ENCODE measurements at regions not wholly inside any gene's neighbourhood (a gene's known extent, or its start where the extent isn't known, plus 50 kb on each side); places are given as distances from the start of the nearest gene placed in this dataset.

- Histone ChIP-seq H3K27ac (no peak overlapping the region), H3K9me3 (no peaks in the 10 kb centered on the region), H3K36me3 (no peaks in the 10 kb centered on the region), H3K4me3 (no peak overlapping the region), H3K27me3 (no peaks in the 10 kb centered on the region), H3K4me1 (no peaks in the 10 kb centered on the region)
- intact Hi-C loops (cut with DNase I): no loop called here
- TF ChIP-seq POLR2AphosphoS5 (IDR thresholded peaks at IDR 0.05; ENCODE audit: insufficient read depth in 1 of 2, low read depth in 1 of 2) (no peak), CTCF (IDR thresholded peaks at IDR 0.05) (no peak)
- DNase-seq (ENCODE audit: extremely low spot score in 2 of 2): no peak
Observed at GRCh38 chr1:199756066-199756465, 271.4 kb upstream of the NR5A2 start.

DNA sequence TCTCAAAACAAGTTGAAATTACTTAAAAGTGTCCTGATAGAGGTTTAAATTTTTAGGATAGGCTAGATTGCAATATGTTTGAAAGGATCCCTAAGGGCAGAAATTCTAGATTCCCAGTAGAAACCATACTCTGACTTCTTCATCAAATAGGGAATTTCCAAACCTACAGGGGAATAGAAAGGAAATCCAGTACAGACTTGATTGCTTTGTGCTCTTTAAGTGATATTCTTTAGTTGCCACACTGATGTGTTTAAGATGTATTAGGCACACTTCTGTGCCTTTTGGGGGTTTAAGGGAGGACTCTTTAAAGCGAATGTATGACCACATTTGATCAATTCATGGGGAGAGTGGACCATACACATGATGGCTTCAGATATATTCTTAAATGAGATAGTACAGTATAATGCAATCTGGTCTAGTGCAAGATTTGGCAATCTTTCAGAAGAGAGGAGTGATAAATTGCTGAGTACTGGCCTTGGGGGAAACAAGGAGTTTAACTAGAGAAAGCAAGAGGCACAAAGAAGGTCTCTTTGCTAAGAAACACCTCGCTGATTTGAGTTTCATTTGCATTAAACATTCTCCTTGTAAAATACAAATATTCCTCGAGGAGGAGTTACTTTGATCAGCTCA is 268.8 kb upstream of the NR5A2 start:
- Histone ChIP-seq H3K27me3 (no peaks in the 10 kb centered on the region), H3K36me3 (no peaks in the 10 kb centered on the region), H3K4me1 (no peaks in the 10 kb centered on the region), H3K4me3 (no peak overlapping the region), H3K9me3 (no peaks in the 10 kb centered on the region), H3K27ac (no peak overlapping the region)
- DNase-seq (ENCODE audit: extremely low spot score in 2 of 2): no peak
- intact Hi-C loops (cut with DNase I): loop anchor here (2.0 kb wide), 1 partner anchor 34 kb away; no protein-coding TSS in a partner anchor
- TF ChIP-seq POLR2A (IDR thresholded peaks at IDR 0.05): no peak
- TF ChIP-seq POLR2AphosphoS5 (IDR thresholded peaks at IDR 0.05; ENCODE audit: insufficient read depth in 1 of 2, low read depth in 1 of 2): no peak
- TF ChIP-seq CTCF (IDR thresholded peaks at IDR 0.05): no peak

DNA sequence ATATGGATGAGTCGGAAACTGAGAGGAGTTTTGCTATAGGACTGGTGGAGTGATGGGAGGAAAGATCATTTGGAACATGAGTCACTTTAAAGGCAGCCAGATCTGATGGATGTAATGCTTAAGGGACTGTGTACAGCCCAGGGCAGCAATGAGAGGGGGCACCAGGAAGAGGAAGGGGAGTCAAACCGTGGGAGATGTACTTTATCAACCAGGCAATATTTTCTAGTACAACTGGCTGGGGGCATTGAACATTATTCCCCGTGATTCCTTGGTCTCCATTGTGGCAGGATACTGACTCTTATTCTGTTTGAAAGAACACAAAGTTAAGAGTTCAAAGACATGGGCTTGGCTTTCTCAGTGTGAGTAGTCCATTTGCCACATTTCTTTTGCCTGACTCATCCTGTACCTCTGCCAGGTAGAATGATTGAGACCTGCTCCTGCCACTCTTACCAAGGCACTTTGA is 268.2 kb upstream of the NR5A2 start:
- no peak for DNase-seq (ENCODE audit: extremely low spot score in 2 of 2)
- Histone ChIP-seq H3K9me3 (no peaks in the 10 kb centered on the region), H3K36me3 (no peaks in the 10 kb centered on the region), H3K27ac (no peak overlapping the region), H3K4me1 (no peaks in the 10 kb centered on the region), H3K4me3 (no peak overlapping the region), H3K27me3 (no peaks in the 10 kb centered on the region)
- TF ChIP-seq POLR2AphosphoS5 (IDR thresholded peaks at IDR 0.05; ENCODE audit: insufficient read depth in 1 of 2, low read depth in 1 of 2): no peak
- TF ChIP-seq POLR2A (IDR thresholded peaks at IDR 0.05): no peak
- no peak for TF ChIP-seq CTCF (IDR thresholded peaks at IDR 0.05)
- intact Hi-C loops (cut with DNase I): loop anchor here (2.0 kb wide), 1 partner anchor 34 kb away; no protein-coding TSS in a partner anchor

DNA sequence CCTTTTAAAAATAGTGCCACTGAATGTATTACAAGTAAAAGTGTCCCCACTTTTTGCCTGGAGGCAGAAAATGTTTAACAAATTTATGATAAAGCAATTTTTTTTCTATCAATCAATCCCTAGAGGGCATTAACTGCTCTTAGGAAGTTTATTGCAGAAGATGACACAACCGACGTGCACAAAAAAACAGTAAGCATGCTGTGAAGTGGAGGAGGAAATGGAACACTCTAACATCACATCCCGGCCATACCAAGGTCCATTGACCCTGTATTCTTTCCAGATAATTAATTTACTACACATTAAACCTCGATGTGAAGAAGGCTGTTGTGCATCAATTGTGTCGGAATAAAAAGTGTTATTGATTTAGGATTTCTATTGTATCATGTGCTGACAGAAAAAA is 264.9 kb upstream of the NR5A2 start:
- Histone ChIP-seq H3K36me3 (no peaks in the 10 kb centered on the region), H3K27me3 (no peaks in the 10 kb centered on the region), H3K9me3 (no peaks in the 10 kb centered on the region), H3K4me3 (no peak overlapping the region), H3K27ac (no peak overlapping the region), H3K4me1 (no peaks in the 10 kb centered on the region)
- intact Hi-C loops (cut with DNase I): no loop called here
- TF ChIP-seq CTCF (IDR thresholded peaks at IDR 0.05) (no peak), POLR2AphosphoS5 (IDR thresholded peaks at IDR 0.05; ENCODE audit: insufficient read depth in 1 of 2, low read depth in 1 of 2) (no peak), POLR2A (IDR thresholded peaks at IDR 0.05) (no peak)
- DNase-seq (ENCODE audit: extremely low spot score in 2 of 2): no peak

DNA sequence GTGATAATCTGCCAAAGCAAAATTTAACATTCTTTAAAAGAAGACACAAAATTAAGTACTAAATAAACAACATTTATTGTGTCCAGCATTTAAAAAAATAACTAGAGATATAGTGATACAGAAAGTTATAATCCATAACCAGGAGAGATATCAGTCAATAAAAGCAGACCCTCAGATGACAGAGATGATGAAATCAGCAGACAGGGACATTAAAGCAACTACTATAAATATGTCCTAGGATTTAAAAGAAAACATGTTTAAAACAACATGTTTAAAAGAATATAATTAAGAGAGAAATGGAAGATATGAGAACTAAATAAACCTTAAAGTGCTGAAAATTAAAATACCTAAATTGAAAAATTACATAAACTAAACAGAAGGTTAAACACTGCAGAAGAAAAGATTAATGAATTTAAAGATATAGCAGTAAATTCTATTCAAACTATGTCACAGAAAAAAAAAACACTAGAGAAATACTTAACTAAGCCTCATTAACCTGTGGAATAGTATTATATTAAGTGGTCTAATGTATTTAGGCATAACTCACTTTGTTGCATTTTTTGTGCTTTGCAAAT is 261.2 kb upstream of the NR5A2 start:
- TF ChIP-seq POLR2A (IDR thresholded peaks at IDR 0.05) (no peak), POLR2AphosphoS5 (IDR thresholded peaks at IDR 0.05; ENCODE audit: insufficient read depth in 1 of 2, low read depth in 1 of 2) (no peak), CTCF (IDR thresholded peaks at IDR 0.05) (no peak)

More for the DNA sequence above, 261.2 kb upstream of the NR5A2 start:
- Histone ChIP-seq H3K4me3 (no peak overlapping the region), H3K36me3 (no peaks in the 10 kb centered on the region), H3K27me3 (no peaks in the 10 kb centered on the region), H3K9me3 (no peaks in the 10 kb centered on the region), H3K4me1 (no peaks in the 10 kb centered on the region), H3K27ac (no peak overlapping the region)
- DNase-seq (ENCODE audit: extremely low spot score in 2 of 2): no peak
- intact Hi-C loops (cut with DNase I): no loop called here

All from vagina (tissue), 2 donors.